Choroid plexus epithelial cell (primary cell): ENCODE measurements at regions not wholly inside any gene's neighbourhood (a gene's known extent, or its start where the extent isn't known, plus 50 kb on each side); places are given as distances from the start of the nearest gene placed in this dataset.
A peak's percentile ranks its signal among the peaks of the same experiment; 100 is the strongest.

ENCODE experiments used
- DNase-seq: peaks from one replicate; pipeline ENCODE4 v3.0.0-alpha.2; 2010; ENCODE audit warnings: low read depth
- H3K4me3 ChIP-seq: 2 replicates; pipeline ENCODE4 v1.5.1; 2011; ENCODE audit warnings: low read depth, mild to moderate bottlenecking, control low read depth, low read length, moderate library complexity
- CTCF ChIP-seq: conservative IDR thresholded peaks from 2 replicates; pipeline ENCODE4 v1.5.1; 2011; ENCODE audit warnings: low read depth, mild to moderate bottlenecking, control low read depth, inconsistent platforms, low read length, moderate library complexity

GRCh38 chr4:46648088-46648744 lies 258.3 kb upstream of the GABRA2 start:
- no peak overlapping the region for H3K4me3 ChIP-seq
- peak; percentile 88 for TF ChIP-seq CTCF
- DNase-seq = peak; percentile 82

GRCh38 chr4:46645126-46645525 lies 255.2 kb upstream of the GABRA2 start:
- no peak overlapping the region for H3K4me3 ChIP-seq
- TF ChIP-seq CTCF = no peak
- no peak for DNase-seq
